MM.1S (cell line): ENCODE measurements at regions not wholly inside any gene's neighbourhood (a gene's known extent, or its start where the extent isn't known, plus 50 kb on each side); places are given as distances from the start of the nearest gene placed in this dataset.

Experiments used
- DNase-seq: peaks from one replicate; pipeline ENCODE4 v3.0.0-alpha.2; 2015
- H2AFZ ChIP-seq: fragments of 300-600 bp; sonication (generic); 2 replicates; pipeline ENCODE4 v1.6.0; 2016; ENCODE audit warnings: antibody characterized with exemption, low read length
- H3F3A ChIP-seq: fragments of 300-600 bp; sonication (generic); 2 replicates; pipeline ENCODE4 v1.6.1; 2016; ENCODE audit warnings: mild to moderate bottlenecking, antibody characterized with exemption, low read length, moderate library complexity, mixed read lengths; ENCODE audit not compliant: insufficient read depth
- H3K27ac ChIP-seq: fragments of 300-600 bp; sonication (generic); 2 replicates; pipeline ENCODE4 v1.5.1; 2016; ENCODE audit warnings: mild to moderate bottlenecking, low read length
- H3K27me3 ChIP-seq: fragments of 300-600 bp; sonication (generic); replicated peaks from 2 replicates; pipeline ENCODE4 v1.6.0; 2016; ENCODE audit warnings: low read length; ENCODE audit not compliant: insufficient read depth
- H3K36me3 ChIP-seq: fragments of 300-600 bp; sonication (generic); replicated peaks from 2 replicates; pipeline ENCODE4 v1.6.1; 2016; ENCODE audit warnings: mild to moderate bottlenecking, low read length, mixed read lengths; ENCODE audit not compliant: insufficient read depth
- H3K4me1 ChIP-seq: fragments of 300-600 bp; sonication (generic); 2 replicates; pipeline ENCODE4 v1.6.1; 2016; ENCODE audit warnings: low read length, mixed read lengths
- H3K4me2 ChIP-seq: fragments of 300-600 bp; sonication (generic); 2 replicates; pipeline ENCODE4 v1.6.0; 2016; ENCODE audit warnings: low read depth, low read length
- H3K4me3 ChIP-seq: fragments of 300-600 bp; sonication (generic); 2 replicates; pipeline ENCODE4 v1.5.1; 2016; ENCODE audit warnings: low read length, mixed read lengths
- H3K79me2 ChIP-seq: fragments of 300-600 bp; sonication (generic); 2 replicates; pipeline ENCODE4 v1.6.1; 2016; ENCODE audit warnings: mixed run types, low read length, mixed read lengths
- H3K9ac ChIP-seq: fragments of 300-600 bp; sonication (generic); 2 replicates; pipeline ENCODE4 v1.6.1; 2016; ENCODE audit warnings: low read length, mixed read lengths
- H3K9me2 ChIP-seq: fragments of 300-600 bp; sonication (generic); replicated peaks from 2 replicates; pipeline ENCODE4 v1.6.1; 2016; ENCODE audit warnings: mild to moderate bottlenecking, low read length, mixed read lengths; ENCODE audit not compliant: insufficient read depth
- H3K9me3 ChIP-seq: fragments of 300-600 bp; sonication (generic); replicated peaks from 2 replicates; pipeline ENCODE4 v1.6.1; 2016; ENCODE audit warnings: mild to moderate bottlenecking, low read length, mixed read lengths; ENCODE audit not compliant: insufficient read depth
- H4K20me1 ChIP-seq: fragments of 300-600 bp; sonication (generic); 2 replicates; pipeline ENCODE4 v1.6.1; 2016; ENCODE audit warnings: mild to moderate bottlenecking, low read length, moderate library complexity, mixed read lengths; ENCODE audit not compliant: insufficient read depth
- EZH2 ChIP-seq: fragments of 300-600 bp; sonication (generic); optimal IDR thresholded peaks from 2 replicates; pipeline ENCODE3; 2017; ENCODE audit warnings: low read depth, mild to moderate bottlenecking, antibody characterized with exemption, low read length, mixed read lengths
- EZH2phosphoT487 ChIP-seq: fragments of 300-600 bp; sonication (generic); IDR thresholded peaks from 2 replicates; pipeline ENCODE4 v1.6.1; 2018; ENCODE audit warnings: antibody characterized with exemption, low read length
- TF ChIP-seq, protein P1 (sequence below): fragments of 300-600 bp; sonication (generic); IDR thresholded peaks from 2 replicates; pipeline ENCODE4 v1.5.1; 2016; ENCODE audit warnings: antibody characterized with exemption, low read length, mixed read lengths

DNA sequence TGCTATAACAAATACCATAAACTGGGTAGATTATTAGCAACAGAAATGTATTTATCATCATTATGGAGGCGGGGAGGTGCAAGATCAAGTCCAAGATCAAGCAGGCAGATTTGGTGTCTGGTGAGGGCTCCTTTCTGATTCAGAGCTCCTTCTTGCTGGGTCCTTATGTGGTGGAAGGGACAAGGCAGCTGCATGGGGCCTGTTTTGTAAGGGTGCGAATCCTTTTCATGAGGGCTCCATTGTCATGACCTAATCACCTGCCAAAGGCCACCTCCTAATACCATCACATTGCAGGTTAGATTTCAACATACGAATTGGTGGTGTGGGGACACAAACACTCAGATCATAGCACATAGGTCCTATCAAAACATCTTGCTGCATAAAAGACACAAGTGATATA is 84.4 kb upstream of the CCDC150 start:
- no peak for DNase-seq
- H3K9me3 ChIP-seq = no peaks in the 10 kb centered on the region
- no peak overlapping the region for H2AFZ ChIP-seq
- TF ChIP-seq EZH2 = no peak
- TF ChIP-seq, protein P1, sequence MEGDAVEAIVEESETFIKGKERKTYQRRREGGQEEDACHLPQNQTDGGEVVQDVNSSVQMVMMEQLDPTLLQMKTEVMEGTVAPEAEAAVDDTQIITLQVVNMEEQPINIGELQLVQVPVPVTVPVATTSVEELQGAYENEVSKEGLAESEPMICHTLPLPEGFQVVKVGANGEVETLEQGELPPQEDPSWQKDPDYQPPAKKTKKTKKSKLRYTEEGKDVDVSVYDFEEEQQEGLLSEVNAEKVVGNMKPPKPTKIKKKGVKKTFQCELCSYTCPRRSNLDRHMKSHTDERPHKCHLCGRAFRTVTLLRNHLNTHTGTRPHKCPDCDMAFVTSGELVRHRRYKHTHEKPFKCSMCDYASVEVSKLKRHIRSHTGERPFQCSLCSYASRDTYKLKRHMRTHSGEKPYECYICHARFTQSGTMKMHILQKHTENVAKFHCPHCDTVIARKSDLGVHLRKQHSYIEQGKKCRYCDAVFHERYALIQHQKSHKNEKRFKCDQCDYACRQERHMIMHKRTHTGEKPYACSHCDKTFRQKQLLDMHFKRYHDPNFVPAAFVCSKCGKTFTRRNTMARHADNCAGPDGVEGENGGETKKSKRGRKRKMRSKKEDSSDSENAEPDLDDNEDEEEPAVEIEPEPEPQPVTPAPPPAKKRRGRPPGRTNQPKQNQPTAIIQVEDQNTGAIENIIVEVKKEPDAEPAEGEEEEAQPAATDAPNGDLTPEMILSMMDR = no peak
- TF ChIP-seq EZH2phosphoT487 = no peak
- no peaks in the 10 kb centered on the region for H3K4me1 ChIP-seq
- no peaks in the 10 kb centered on the region for H3K9me2 ChIP-seq
- H3K27me3 ChIP-seq = no peaks in the 10 kb centered on the region
- H3K36me3 ChIP-seq = no peaks in the 10 kb centered on the region
- H4K20me1 ChIP-seq = no peaks in the 10 kb centered on the region
- H3K4me3 ChIP-seq = no peak overlapping the region
- no peak overlapping the region for H3K4me2 ChIP-seq
- H3K27ac ChIP-seq = no peak overlapping the region
- no peak overlapping the region for H3K9ac ChIP-seq
- H3F3A ChIP-seq = no peaks in the 10 kb centered on the region
- H3K79me2 ChIP-seq = no peaks in the 10 kb centered on the region

DNA sequence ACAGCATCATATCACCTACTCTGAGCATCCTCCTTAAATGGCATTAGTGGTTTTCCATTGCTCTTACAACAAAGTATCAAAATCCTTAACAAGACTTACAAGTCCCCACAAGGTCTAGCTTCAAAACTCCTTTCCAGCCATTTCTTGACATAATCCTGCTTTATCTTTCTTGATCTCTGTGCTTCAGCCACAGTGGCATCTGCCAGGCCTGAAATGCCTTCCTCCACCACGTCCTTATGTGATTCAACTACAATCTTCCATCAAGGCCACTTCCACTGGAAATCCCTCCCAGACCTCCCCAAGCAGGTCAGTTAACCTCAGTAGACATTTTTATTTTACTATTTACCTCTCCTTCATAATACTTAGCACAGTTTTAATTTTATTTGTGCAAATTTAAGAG is 83.8 kb upstream of the CCDC150 start:
- Histone ChIP-seq H3K9ac (no peak overlapping the region), H4K20me1 (no peaks in the 10 kb centered on the region)
- DNase-seq = no peak

DNA sequence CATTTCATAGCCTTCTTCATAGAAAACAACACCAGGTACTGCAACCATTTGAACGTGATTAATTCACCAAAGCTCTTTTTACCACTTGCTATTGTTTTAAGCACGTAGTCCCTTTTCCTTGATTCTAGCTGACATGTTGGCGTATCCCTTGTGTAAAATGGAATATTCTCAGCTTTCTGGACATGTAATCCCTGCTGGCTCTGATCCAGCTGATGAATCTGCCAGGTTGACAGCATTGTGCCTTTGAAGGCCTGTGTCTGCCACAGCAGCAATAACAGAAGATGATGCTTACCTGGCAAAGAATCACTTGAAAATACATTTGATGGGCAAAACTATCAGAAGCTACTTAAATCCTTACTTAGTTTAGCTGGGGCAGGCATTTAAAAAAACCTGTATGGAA is 81.0 kb upstream of the CCDC150 start:
- DNase-seq = no peak

More for the DNA sequence above, 83.8 kb upstream of the CCDC150 start:
- no peaks in the 10 kb centered on the region for H3K27me3 ChIP-seq
- no peaks in the 10 kb centered on the region for H3K4me1 ChIP-seq
- H3K4me3 ChIP-seq = no peak overlapping the region
- no peak overlapping the region for H2AFZ ChIP-seq
- H3K36me3 ChIP-seq = no peaks in the 10 kb centered on the region
- no peaks in the 10 kb centered on the region for H3F3A ChIP-seq
- H3K79me2 ChIP-seq = no peaks in the 10 kb centered on the region
- H3K9me3 ChIP-seq = no peaks in the 10 kb centered on the region
- TF ChIP-seq EZH2 (no peak), EZH2phosphoT487 (no peak)
- TF ChIP-seq, protein P1 = no peak
- no peak overlapping the region for H3K27ac ChIP-seq
- H3K4me2 ChIP-seq = no peak overlapping the region
- no peaks in the 10 kb centered on the region for H3K9me2 ChIP-seq

More for the DNA sequence above, 81.0 kb upstream of the CCDC150 start:
- no peaks in the 10 kb centered on the region for H3K36me3 ChIP-seq
- H4K20me1 ChIP-seq = no peaks in the 10 kb centered on the region
- H3F3A ChIP-seq = no peaks in the 10 kb centered on the region
- no peak overlapping the region for H2AFZ ChIP-seq
- H3K27ac ChIP-seq = no peak overlapping the region
- H3K9ac ChIP-seq = no peak overlapping the region
- no peaks in the 10 kb centered on the region for H3K27me3 ChIP-seq
- H3K9me2 ChIP-seq = no peaks in the 10 kb centered on the region
- H3K4me1 ChIP-seq = no peaks in the 10 kb centered on the region
- TF ChIP-seq, protein P1 = no peak
- TF ChIP-seq EZH2phosphoT487 (no peak), EZH2 (no peak)
- no peak overlapping the region for H3K4me2 ChIP-seq
- no peaks in the 10 kb centered on the region for H3K79me2 ChIP-seq
- no peak overlapping the region for H3K4me3 ChIP-seq
- no peaks in the 10 kb centered on the region for H3K9me3 ChIP-seq
